Neuronal stem cell (in vitro differentiated cells): ENCODE measurements at regions not wholly inside any gene's neighbourhood (a gene's known extent, or its start where the extent isn't known, plus 50 kb on each side); places are given as distances from the start of the nearest gene placed in this dataset.
A peak's percentile ranks its signal among the peaks of the same experiment; 100 is the strongest.

ENCODE experiments used
- DNase-seq: peaks from one replicate; pipeline ENCODE4 v3.0.0-alpha.2; 2013; ENCODE audit warnings: low spot score
- H2AFZ ChIP-seq: one replicate; pipeline ENCODE4 v1.6.1; 2013; ENCODE audit warnings: mild to moderate bottlenecking, low read length, inconsistent platforms
- H2AK5ac ChIP-seq: 2 replicates; pipeline ENCODE4 v1.6.1; 2013; ENCODE audit warnings: low read depth, mild to moderate bottlenecking, inconsistent platforms, low read length, moderate library complexity, mixed read lengths
- H2BK120ac ChIP-seq: 2 replicates; pipeline ENCODE4 v1.6.1; 2013; ENCODE audit warnings: low read depth, mild to moderate bottlenecking, inconsistent platforms, low read length, moderate library complexity, mixed read lengths
- H2BK12ac ChIP-seq: one replicate; pipeline ENCODE4 v1.6.1; 2013; ENCODE audit warnings: low read length, inconsistent platforms
- H2BK15ac ChIP-seq: 2 replicates; pipeline ENCODE4 v1.6.1; 2013; ENCODE audit warnings: mild to moderate bottlenecking, low read length, inconsistent platforms, mixed read lengths
- H2BK5ac ChIP-seq: one replicate; pipeline ENCODE4 v1.6.1; 2013; ENCODE audit warnings: inconsistent platforms, mild to moderate bottlenecking, low read length, moderate library complexity
- H3K14ac ChIP-seq: one replicate; pipeline ENCODE4 v1.6.1; 2013; ENCODE audit warnings: low read length, inconsistent platforms
- H3K18ac ChIP-seq: 2 replicates; pipeline ENCODE4 v1.6.1; 2013; ENCODE audit warnings: low read length, inconsistent platforms
- H3K23ac ChIP-seq: 2 replicates; pipeline ENCODE4 v1.6.1; 2013; ENCODE audit warnings: low read depth, mild to moderate bottlenecking, mixed read lengths, low read length, inconsistent platforms; ENCODE audit not compliant: poor library complexity
- H3K27ac ChIP-seq: replicated peaks from 3 replicates; pipeline ENCODE4 v1.5.1; 2013; ENCODE audit warnings: low read length, inconsistent platforms
- H3K27me3 ChIP-seq, 3 experiments: 2 replicates each; pipeline ENCODE4 v1.6.1; 2013; ENCODE audit warnings: low read length in 3 of 3, mild to moderate bottlenecking in 2 of 3, inconsistent platforms in 1 of 3, low read depth in 1 of 3, mixed read lengths in 1 of 3, moderate library complexity in 1 of 3; ENCODE audit not compliant: control insufficient read depth in 3 of 3, insufficient read depth in 3 of 3
- H3K36me3 ChIP-seq, 2 donors: replicated peaks in 1 of 2; 2 replicates each; pipeline ENCODE4 v1.6.1; 2013; ENCODE audit warnings: low read length in 2 of 2; ENCODE audit not compliant: control insufficient read depth in 2 of 2, insufficient read depth in 2 of 2
- H3K4ac ChIP-seq: 2 replicates; pipeline ENCODE4 v1.6.1; 2013; ENCODE audit warnings: inconsistent platforms, mild to moderate bottlenecking, low read length, moderate library complexity
- H3K4me1 ChIP-seq, 2 donors: 1 replicate in 1 of 2; 2 replicates in 1 of 2; pipeline ENCODE4 v1.6.1; 2013; ENCODE audit warnings: low read length in 2 of 2, low read depth in 1 of 2; ENCODE audit not compliant: control insufficient read depth in 2 of 2, insufficient read depth in 1 of 2
- H3K4me2 ChIP-seq: one replicate; pipeline ENCODE4 v1.6.1; 2013; ENCODE audit warnings: mild to moderate bottlenecking, low read length, inconsistent platforms; ENCODE audit not compliant: insufficient read depth, poor library complexity, severe bottlenecking
- H3K4me3 ChIP-seq, 2 donors: 2 replicates each; pipeline ENCODE4 v1.5.1; 2013; ENCODE audit warnings: low read length in 2 of 2, mild to moderate bottlenecking in 2 of 2, inconsistent platforms in 1 of 2, moderate library complexity in 1 of 2
- H3K79me1 ChIP-seq: one replicate; pipeline ENCODE4 v1.6.1; 2013; ENCODE audit warnings: low read depth, mild to moderate bottlenecking, inconsistent platforms, low read length, moderate library complexity
- H3K9ac ChIP-seq: one replicate; pipeline ENCODE4 v1.6.1; 2013; ENCODE audit warnings: mild to moderate bottlenecking, low read depth, low read length, inconsistent platforms; ENCODE audit not compliant: poor library complexity
- H3K9me3 ChIP-seq, 2 donors: replicated peaks in 1 of 2; 2 replicates each; pipeline versions ENCODE3 to v1.6.1; 2013; ENCODE audit warnings: low read length in 2 of 2, mild to moderate bottlenecking in 2 of 2, inconsistent platforms in 1 of 2, low read depth in 1 of 2, mixed read lengths in 1 of 2, moderate library complexity in 1 of 2; ENCODE audit not compliant: control insufficient read depth in 2 of 2, insufficient read depth in 1 of 2
- H4K8ac ChIP-seq: one replicate; pipeline ENCODE4 v1.6.1; 2013; ENCODE audit warnings: low read depth, mild to moderate bottlenecking, inconsistent platforms, low read length, moderate library complexity
- H4K91ac ChIP-seq: one replicate; pipeline ENCODE4 v1.6.1; 2013; ENCODE audit warnings: low read length, low read depth, mild to moderate bottlenecking, inconsistent platforms; ENCODE audit not compliant: poor library complexity
- WGBS, 2 donors: extraction: QIAGEN DNeasy Blood & Tissue Kit; methylation state at CpG; one replicate each; pipeline ENCODE4 v1.1.7; 2013; ENCODE audit warnings: missing lambda C conversion rate in 2 of 2, mixed read lengths in 1 of 2; ENCODE audit not compliant: insufficient read length in 2 of 2, insufficient replicate concordance in 1 of 2; ENCODE audit errors: extremely low coverage in 2 of 2; 5-methylcytosine and 5-hydroxymethylcytosine counted together

DNA sequence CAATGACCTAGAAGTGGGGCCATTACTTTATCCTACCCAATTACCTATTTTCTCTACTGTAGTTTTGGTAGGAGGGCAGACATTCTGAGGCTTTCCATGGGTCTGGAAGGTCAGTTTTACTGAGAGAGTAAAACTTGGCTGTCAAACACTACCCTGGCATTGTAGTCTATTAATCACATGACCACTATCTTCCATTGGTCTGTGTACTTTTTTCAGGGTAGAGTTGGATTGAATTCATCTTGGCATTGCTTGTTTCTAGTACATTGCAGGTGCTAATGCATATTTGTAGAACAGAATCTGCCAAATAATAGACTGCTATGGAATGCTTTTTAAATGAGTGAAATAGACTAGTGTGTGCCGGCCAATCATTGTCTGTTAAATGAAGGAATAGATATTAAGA lies 271.9 kb downstream of the STIM2 start:
- H2AFZ ChIP-seq: no peak overlapping the region
- no peak for DNase-seq
- H4K91ac ChIP-seq: no peak overlapping the region
- H3K36me3 ChIP-seq: no peaks in the 10 kb centered on the region
- no peak overlapping the region for H4K8ac ChIP-seq
- no peak overlapping the region for H3K23ac ChIP-seq
- no peak overlapping the region for H3K4me2 ChIP-seq
- WGBS, 2 donors: no CpG with 5 or more reads among the region's 1 CpG
- H3K27ac ChIP-seq: no peak overlapping the region
- no peaks in the 10 kb centered on the region for H3K79me1 ChIP-seq
- no peak overlapping the region for H3K4me3 ChIP-seq
- no peak overlapping the region for H2BK120ac ChIP-seq
- H3K18ac ChIP-seq: no peak overlapping the region
- no peak overlapping the region for H2AK5ac ChIP-seq
- H3K9me3 ChIP-seq: no peaks in the 10 kb centered on the region
- H2BK5ac ChIP-seq: no peak overlapping the region
- H3K27me3 ChIP-seq: no peaks in the 10 kb centered on the region
- H3K4ac ChIP-seq: no peak overlapping the region
- no peak overlapping the region for H3K9ac ChIP-seq
- H3K14ac ChIP-seq: no peak overlapping the region
- no peak overlapping the region for H2BK12ac ChIP-seq
- H3K4me1 ChIP-seq: peaks cover 0 to 6% of the 10 kb centered on the region in 2 donors
- no peak overlapping the region for H2BK15ac ChIP-seq

DNA sequence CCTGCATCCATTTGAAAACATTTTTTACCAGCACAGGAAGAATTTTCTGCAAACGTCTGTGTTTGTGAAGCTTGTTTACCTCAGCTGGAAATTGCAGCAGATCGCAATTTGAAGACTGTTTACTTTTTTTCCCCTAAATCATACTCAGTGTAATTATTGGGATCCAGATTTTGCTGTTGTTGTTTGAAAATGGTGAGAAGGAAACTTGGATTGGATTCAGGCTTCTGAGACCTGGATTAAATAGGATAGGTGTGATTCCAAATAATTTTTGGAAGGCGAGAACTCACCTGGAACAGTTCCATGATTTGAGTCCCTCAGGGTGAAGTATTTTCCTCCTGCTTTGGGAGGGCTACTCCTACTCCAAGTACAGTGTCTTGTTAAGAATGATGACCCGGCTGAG lies 279.8 kb downstream of the STIM2 start:
- H3K79me1 ChIP-seq: no peaks in the 10 kb centered on the region
- H2BK120ac ChIP-seq: no peak overlapping the region
- no peaks in the 10 kb centered on the region for H3K4me1 ChIP-seq
- no peak overlapping the region for H3K23ac ChIP-seq
- DNase-seq: no peak
- no peaks in the 10 kb centered on the region for H3K36me3 ChIP-seq
- H2BK15ac ChIP-seq: no peak overlapping the region
- H3K14ac ChIP-seq: no peak overlapping the region
- H3K18ac ChIP-seq: no peak overlapping the region
- no peak overlapping the region for H3K4ac ChIP-seq
- no peak overlapping the region for H3K27ac ChIP-seq
- H3K27me3 ChIP-seq: no peaks in the 10 kb centered on the region
- H3K4me3 ChIP-seq: no peak overlapping the region
- no peak overlapping the region for H2BK5ac ChIP-seq
- H4K91ac ChIP-seq: no peak overlapping the region
- H3K4me2 ChIP-seq: no peak overlapping the region
- H2BK12ac ChIP-seq: no peak overlapping the region
- H2AK5ac ChIP-seq: no peak overlapping the region
- no peak overlapping the region for H2AFZ ChIP-seq
- H3K9ac ChIP-seq: no peak overlapping the region
- H4K8ac ChIP-seq: no peak overlapping the region
- peaks cover 2 to 17% of the 10 kb centered on the region in 2 donors for H3K9me3 ChIP-seq
- no CpG with 5 or more reads among the region's 4 CpGs for WGBS, 2 donors

DNA sequence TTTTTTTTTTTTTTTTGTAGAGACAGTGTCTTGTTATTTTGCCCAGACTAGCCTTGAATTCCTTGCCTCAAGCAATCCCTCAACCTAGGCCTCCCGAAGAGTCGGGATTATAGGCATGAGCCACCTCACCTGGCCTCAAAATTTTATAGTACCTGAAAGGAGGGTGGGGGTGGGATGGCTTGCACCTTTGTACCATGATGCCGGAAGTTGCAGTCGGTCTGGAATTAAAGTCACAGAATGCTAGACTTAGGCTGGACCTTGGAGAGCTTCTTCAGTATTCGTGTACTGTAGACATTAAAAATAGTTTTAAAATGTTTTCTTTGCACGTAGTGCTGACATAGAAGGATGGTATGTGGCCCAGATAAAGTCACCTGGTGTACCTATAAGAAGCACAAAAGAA lies 280.9 kb downstream of the STIM2 start:
- no peak overlapping the region for H3K4ac ChIP-seq
- no peak overlapping the region for H2BK15ac ChIP-seq
- H3K36me3 ChIP-seq: no peaks in the 10 kb centered on the region
- H3K18ac ChIP-seq: no peak overlapping the region
- H3K9ac ChIP-seq: no peak overlapping the region
- no peak overlapping the region for H2AFZ ChIP-seq
- no peak overlapping the region for H3K27ac ChIP-seq
- H2BK120ac ChIP-seq: peak overlapping the region; percentile 19
- WGBS, 2 donors: no CpG with 5 or more reads among the region's 6 CpGs
- H2AK5ac ChIP-seq: no peak overlapping the region
- H3K27me3 ChIP-seq: no peaks in the 10 kb centered on the region
- H3K4me1 ChIP-seq: no peaks in the 10 kb centered on the region
- no peak overlapping the region for H3K4me2 ChIP-seq
- peaks cover 2 to 17% of the 10 kb centered on the region in 2 donors for H3K9me3 ChIP-seq
- no peak overlapping the region for H3K4me3 ChIP-seq
- no peak overlapping the region for H4K91ac ChIP-seq
- H3K14ac ChIP-seq: no peak overlapping the region
- no peaks in the 10 kb centered on the region for H3K79me1 ChIP-seq
- H2BK5ac ChIP-seq: no peak overlapping the region
- H3K23ac ChIP-seq: no peak overlapping the region
- H2BK12ac ChIP-seq: no peak overlapping the region
- DNase-seq: no peak
- no peak overlapping the region for H4K8ac ChIP-seq

DNA sequence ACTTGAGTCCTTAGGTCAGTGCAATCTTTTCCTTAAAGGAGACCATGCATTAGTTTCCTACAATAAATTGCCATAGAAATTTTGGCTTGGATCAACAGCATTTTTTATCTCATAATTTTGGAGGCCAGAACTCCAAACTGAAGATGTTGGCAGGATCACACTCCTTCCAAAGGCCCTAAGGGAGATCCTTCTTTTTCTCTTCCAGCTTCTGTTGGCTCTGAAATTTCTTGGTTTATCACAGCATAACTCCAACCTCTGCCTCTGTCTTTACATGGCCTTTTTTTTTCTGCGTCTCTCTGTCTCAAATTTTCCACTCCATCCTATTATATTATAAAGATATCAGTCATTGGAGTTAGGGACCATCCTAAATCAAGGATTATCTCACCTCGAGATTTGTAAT lies 282.2 kb downstream of the STIM2 start:
- Histone ChIP-seq H3K4me2 (no peak overlapping the region), H3K4me3 (no peak overlapping the region), H3K23ac (no peak overlapping the region), H4K91ac (no peak overlapping the region), H3K36me3 (no peaks in the 10 kb centered on the region), H3K18ac (no peak overlapping the region), H3K14ac (no peak overlapping the region), H3K9me3 (peaks cover 2 to 17% of the 10 kb centered on the region in 2 donors), H3K27me3 (no peaks in the 10 kb centered on the region), H2BK5ac (no peak overlapping the region), H4K8ac (no peak overlapping the region), H3K4me1 (no peaks in the 10 kb centered on the region), H2AK5ac (no peak overlapping the region), H2BK12ac (no peak overlapping the region), H2BK15ac (no peak overlapping the region), H3K4ac (no peak overlapping the region), H3K27ac (no peak overlapping the region), H2AFZ (no peak overlapping the region), H2BK120ac (no peak overlapping the region), H3K9ac (no peak overlapping the region), H3K79me1 (no peaks in the 10 kb centered on the region)
- no CpG with 5 or more reads among the region's 2 CpGs for WGBS, 2 donors
- DNase-seq: no peak
